ENCODE measurements at regions not wholly inside any gene's neighbourhood (a gene's known extent, or its start where the extent isn't known, plus 50 kb on each side); places are given as distances from the start of the nearest gene placed in this dataset.

DNA sequence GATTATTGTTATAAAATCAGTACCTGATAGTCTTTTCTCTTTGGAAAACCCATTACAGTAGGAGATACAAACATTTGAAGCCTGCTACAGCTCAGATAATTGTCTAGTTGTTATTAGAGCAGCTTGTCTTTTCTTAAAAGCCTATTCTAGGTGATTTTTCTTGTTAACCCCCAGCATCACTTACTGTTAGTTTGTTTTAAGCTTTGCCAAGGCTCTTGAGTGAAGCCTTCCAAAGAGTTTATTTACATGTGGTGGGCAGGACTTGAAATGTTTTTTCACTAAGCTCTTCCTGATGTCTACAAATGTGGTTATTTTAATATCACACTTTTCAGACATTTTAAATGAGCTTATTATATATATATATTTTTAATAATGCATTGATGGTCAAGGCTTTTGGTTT lies 791.3 kb downstream of the PLCL1 start:
- TF ChIP-seq, protein P1, sequence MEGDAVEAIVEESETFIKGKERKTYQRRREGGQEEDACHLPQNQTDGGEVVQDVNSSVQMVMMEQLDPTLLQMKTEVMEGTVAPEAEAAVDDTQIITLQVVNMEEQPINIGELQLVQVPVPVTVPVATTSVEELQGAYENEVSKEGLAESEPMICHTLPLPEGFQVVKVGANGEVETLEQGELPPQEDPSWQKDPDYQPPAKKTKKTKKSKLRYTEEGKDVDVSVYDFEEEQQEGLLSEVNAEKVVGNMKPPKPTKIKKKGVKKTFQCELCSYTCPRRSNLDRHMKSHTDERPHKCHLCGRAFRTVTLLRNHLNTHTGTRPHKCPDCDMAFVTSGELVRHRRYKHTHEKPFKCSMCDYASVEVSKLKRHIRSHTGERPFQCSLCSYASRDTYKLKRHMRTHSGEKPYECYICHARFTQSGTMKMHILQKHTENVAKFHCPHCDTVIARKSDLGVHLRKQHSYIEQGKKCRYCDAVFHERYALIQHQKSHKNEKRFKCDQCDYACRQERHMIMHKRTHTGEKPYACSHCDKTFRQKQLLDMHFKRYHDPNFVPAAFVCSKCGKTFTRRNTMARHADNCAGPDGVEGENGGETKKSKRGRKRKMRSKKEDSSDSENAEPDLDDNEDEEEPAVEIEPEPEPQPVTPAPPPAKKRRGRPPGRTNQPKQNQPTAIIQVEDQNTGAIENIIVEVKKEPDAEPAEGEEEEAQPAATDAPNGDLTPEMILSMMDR (conservative IDR thresholded peaks at IDR 0.05; ENCODE audit: low read depth, low read length) = no peak
- no peak for TF ChIP-seq EZH2phosphoT487 (IDR thresholded peaks at IDR 0.05; ENCODE audit: borderline replicate concordance, low read length)
- TF ChIP-seq EZH2 (IDR thresholded peaks at IDR 0.05; ENCODE audit: low read length, unreplicated experiment) = no peak

All from PC-3 (cell line).